ENCODE measurements at regions not wholly inside any gene's neighbourhood (a gene's known extent, or its start where the extent isn't known, plus 50 kb on each side); places are given as distances from the start of the nearest gene placed in this dataset.
"Not testable (repeated sequence)": the region's sequence is repeated elsewhere in the genome, so short reads cannot be mapped to it uniquely, and the experiment has no call there.

DNA sequence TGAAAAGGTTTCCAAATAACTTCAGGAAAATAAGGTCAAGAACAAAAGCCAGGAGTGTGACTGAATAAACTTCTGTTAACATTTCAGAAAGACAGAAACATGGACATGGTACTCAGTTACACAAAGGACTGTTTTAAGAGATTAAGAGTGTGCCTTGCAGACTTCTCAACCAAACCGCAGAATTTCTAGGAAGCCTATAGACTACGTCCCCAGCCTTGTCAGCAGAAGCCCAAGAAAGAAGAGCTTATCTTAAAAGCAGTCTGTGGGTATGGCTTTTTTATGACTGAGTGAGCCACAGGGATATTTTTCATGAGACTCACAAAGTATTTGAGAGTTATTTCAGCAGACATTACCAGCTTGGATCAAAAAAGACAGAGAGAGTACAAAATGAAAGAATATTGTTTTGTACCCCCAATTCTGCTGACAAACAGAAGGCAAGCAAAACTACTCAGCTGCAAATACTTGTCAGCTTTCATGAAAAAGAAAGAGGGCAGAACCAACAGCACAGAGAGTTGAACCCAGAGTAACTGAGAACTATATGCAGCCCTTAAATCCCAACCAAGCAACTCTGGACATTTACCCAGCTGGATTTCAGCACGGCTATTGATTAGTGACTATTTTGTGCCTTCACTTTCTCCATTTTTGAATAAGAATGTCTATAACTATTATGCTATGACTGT is 711.0 kb upstream of the CTNND2 start:
- no peaks in the 10 kb centered on the region for H4K20me1 ChIP-seq (ENCODE audit: insufficient read depth, low read length)
- TF ChIP-seq CTCF (IDR thresholded peaks at IDR 0.05; ENCODE audit: borderline replicate concordance, extremely low read depth, low read length, poor library complexity, severe bottlenecking) (no peak), EZH2 (IDR thresholded peaks at IDR 0.05; ENCODE audit: borderline replicate concordance, low read depth, low read length, severe bottlenecking) (no peak)
- peak overlapping the region; percentile 40 for H3K4me2 ChIP-seq (ENCODE audit: insufficient read depth, low read length)
- DNase-seq (peak; percentile 56), ATAC-seq (ENCODE audit: insufficient read depth, low read depth) (peak; percentile 88)
- no peaks in the 10 kb centered on the region for H3K79me2 ChIP-seq (ENCODE audit: insufficient read depth, low read length)
- H3K9me3 ChIP-seq (ENCODE audit: insufficient read depth, low read length, severe bottlenecking) = no peaks in the 10 kb centered on the region
- H3K9ac ChIP-seq (ENCODE audit: low read depth, low read length) = peak overlapping the region; percentile 29
- no peak overlapping the region for H2AFZ ChIP-seq (ENCODE audit: low read depth, low read length)
- H3K4me1 ChIP-seq (ENCODE audit: insufficient read depth, low read length) = peaks cover 42% of the 10 kb centered on the region
- H3K27me3 ChIP-seq (ENCODE audit: insufficient read depth, low read length, poor library complexity) = no peaks in the 10 kb centered on the region
- peak overlapping the region; percentile 83 for H3K27ac ChIP-seq (ENCODE audit: low read length)
- H3K4me3 ChIP-seq (ENCODE audit: low read depth in 1 of 2, low read length in 2 of 2) = no peak overlapping the region
- H3K36me3 ChIP-seq (ENCODE audit: insufficient read depth, low read length) = no peaks in the 10 kb centered on the region

GRCh38 chr5:12614608-12615007 is 710.4 kb upstream of the CTNND2 start:
- H3K27ac ChIP-seq (ENCODE audit: low read length) = peak overlapping the region; percentile 83

GRCh38 chr5:12611132-12611531 is 706.9 kb upstream of the CTNND2 start:
- Histone ChIP-seq H3K27me3 (ENCODE audit: insufficient read depth, low read length, poor library complexity) (no peaks in the 10 kb centered on the region), H3K36me3 (ENCODE audit: insufficient read depth, low read length) (no peaks in the 10 kb centered on the region), H3K4me1 (ENCODE audit: insufficient read depth, low read length) (peaks cover 29% of the 10 kb centered on the region), H3K9me3 (ENCODE audit: insufficient read depth, low read length, severe bottlenecking) (no peaks in the 10 kb centered on the region), H3K79me2 (ENCODE audit: insufficient read depth, low read length) (no peaks in the 10 kb centered on the region), H2AFZ (ENCODE audit: low read depth, low read length) (no peak overlapping the region), H3K4me3 (ENCODE audit: low read depth in 1 of 2, low read length in 2 of 2) (no peak overlapping the region), H3K9ac (ENCODE audit: low read depth, low read length) (no peak overlapping the region), H3K27ac (ENCODE audit: low read length) (no peak overlapping the region), H3K4me2 (ENCODE audit: insufficient read depth, low read length) (no peak overlapping the region), H4K20me1 (ENCODE audit: insufficient read depth, low read length) (no peaks in the 10 kb centered on the region)
- DNase-seq (no peak), ATAC-seq (ENCODE audit: insufficient read depth, low read depth) (no peak)
- TF ChIP-seq CTCF (IDR thresholded peaks at IDR 0.05; ENCODE audit: borderline replicate concordance, extremely low read depth, low read length, poor library complexity, severe bottlenecking) = no peak
- no peak for TF ChIP-seq EZH2 (IDR thresholded peaks at IDR 0.05; ENCODE audit: borderline replicate concordance, low read depth, low read length, severe bottlenecking)

More at GRCh38 chr5:12614608-12615007, 710.4 kb upstream of the CTNND2 start:
- H3K36me3 ChIP-seq (ENCODE audit: insufficient read depth, low read length) = no peaks in the 10 kb centered on the region
- H3K9ac ChIP-seq (ENCODE audit: low read depth, low read length) = peak overlapping the region; percentile 29; the same call in 1 of the 2 replicates
- H3K9me3 ChIP-seq (ENCODE audit: insufficient read depth, low read length, severe bottlenecking) = no peaks in the 10 kb centered on the region
- DNase-seq (no peak), ATAC-seq (ENCODE audit: insufficient read depth, low read depth) (no peak)
- H3K4me3 ChIP-seq (ENCODE audit: low read depth in 1 of 2, low read length in 2 of 2) = no peak overlapping the region
- peak overlapping the region; percentile 21; the same call in 1 of the 2 replicates for H2AFZ ChIP-seq (ENCODE audit: low read depth, low read length)
- no peak for TF ChIP-seq EZH2 (IDR thresholded peaks at IDR 0.05; ENCODE audit: borderline replicate concordance, low read depth, low read length, severe bottlenecking)
- no peak for TF ChIP-seq CTCF (IDR thresholded peaks at IDR 0.05; ENCODE audit: borderline replicate concordance, extremely low read depth, low read length, poor library complexity, severe bottlenecking)
- peaks cover 42% of the 10 kb centered on the region for H3K4me1 ChIP-seq (ENCODE audit: insufficient read depth, low read length)
- H3K4me2 ChIP-seq (ENCODE audit: insufficient read depth, low read length) = peak overlapping the region; percentile 24; the same call in 1 of the 2 replicates
- H3K27me3 ChIP-seq (ENCODE audit: insufficient read depth, low read length, poor library complexity) = no peaks in the 10 kb centered on the region
- H4K20me1 ChIP-seq (ENCODE audit: insufficient read depth, low read length) = no peaks in the 10 kb centered on the region
- no peaks in the 10 kb centered on the region for H3K79me2 ChIP-seq (ENCODE audit: insufficient read depth, low read length)

GRCh38 chr5:12607817-12608216 is 703.6 kb upstream of the CTNND2 start:
- H3K79me2 ChIP-seq (ENCODE audit: insufficient read depth, low read length); H3K9me3 ChIP-seq (ENCODE audit: insufficient read depth, low read length, severe bottlenecking); H3K36me3 ChIP-seq (ENCODE audit: insufficient read depth, low read length); H3K4me1 ChIP-seq (ENCODE audit: insufficient read depth, low read length); H3K9ac ChIP-seq (ENCODE audit: low read depth, low read length); H4K20me1 ChIP-seq (ENCODE audit: insufficient read depth, low read length); ATAC-seq (ENCODE audit: insufficient read depth, low read depth); DNase-seq; H3K27me3 ChIP-seq (ENCODE audit: insufficient read depth, low read length, poor library complexity); H3K4me3 ChIP-seq (ENCODE audit: low read depth in 1 of 2, low read length in 2 of 2); H2AFZ ChIP-seq (ENCODE audit: low read depth, low read length); H3K27ac ChIP-seq (ENCODE audit: low read length); H3K4me2 ChIP-seq (ENCODE audit: insufficient read depth, low read length): not testable (repeated sequence)
